HG03354 (cell line): ENCODE measurements at regions not wholly inside any gene's neighbourhood (a gene's known extent, or its start where the extent isn't known, plus 50 kb on each side); places are given as distances from the start of the nearest gene placed in this dataset.

Source experiments
- ATAC-seq: cut with Tn5 transposase; IDR thresholded peaks from one replicate; pipeline ENCODE4 v1.9.1; 2021; ENCODE audit warnings: mild to moderate bottlenecking; ENCODE audit not compliant: unreplicated experiment, poor library complexity, severe bottlenecking

DNA sequence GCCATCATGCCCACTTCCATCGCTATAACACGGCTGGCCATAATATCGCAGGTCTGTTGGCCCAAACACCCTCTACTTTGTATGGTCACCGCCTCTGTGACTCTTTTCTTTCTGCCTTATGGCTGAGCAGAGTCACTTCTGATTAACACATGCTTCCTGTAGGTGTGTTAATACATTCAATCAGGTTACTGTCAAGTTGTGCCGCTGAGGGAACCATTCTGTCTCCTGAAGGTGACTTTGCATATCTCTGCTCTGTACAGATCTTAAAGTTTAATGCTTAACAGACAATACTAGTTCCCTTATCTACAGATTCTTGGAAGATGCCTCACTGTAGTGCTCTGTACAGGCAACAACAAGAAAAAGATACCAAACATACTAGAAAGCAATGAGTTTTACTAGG lies 393.1 kb downstream of the CADM1 start:
- no peak for ATAC-seq

DNA sequence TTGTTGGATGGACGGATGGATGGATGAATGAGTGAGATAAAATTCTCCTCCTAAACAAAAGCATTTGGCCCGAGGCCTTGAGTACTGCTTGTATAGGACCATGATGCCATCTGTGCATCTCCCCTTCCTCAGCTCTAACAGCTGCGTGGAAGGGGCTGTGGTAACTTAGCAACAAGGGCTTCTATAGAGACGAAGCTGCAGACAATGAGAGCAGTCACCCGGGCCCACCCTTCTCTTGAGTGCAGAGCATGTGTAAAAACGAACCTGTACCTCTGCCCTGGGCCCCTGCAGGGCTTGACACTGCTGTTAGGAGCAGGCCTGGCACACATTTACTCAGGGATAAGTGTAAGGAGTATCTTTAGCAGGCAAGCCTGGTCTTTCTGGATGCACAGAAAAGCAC lies 391.5 kb downstream of the CADM1 start:
- no peak for ATAC-seq

DNA sequence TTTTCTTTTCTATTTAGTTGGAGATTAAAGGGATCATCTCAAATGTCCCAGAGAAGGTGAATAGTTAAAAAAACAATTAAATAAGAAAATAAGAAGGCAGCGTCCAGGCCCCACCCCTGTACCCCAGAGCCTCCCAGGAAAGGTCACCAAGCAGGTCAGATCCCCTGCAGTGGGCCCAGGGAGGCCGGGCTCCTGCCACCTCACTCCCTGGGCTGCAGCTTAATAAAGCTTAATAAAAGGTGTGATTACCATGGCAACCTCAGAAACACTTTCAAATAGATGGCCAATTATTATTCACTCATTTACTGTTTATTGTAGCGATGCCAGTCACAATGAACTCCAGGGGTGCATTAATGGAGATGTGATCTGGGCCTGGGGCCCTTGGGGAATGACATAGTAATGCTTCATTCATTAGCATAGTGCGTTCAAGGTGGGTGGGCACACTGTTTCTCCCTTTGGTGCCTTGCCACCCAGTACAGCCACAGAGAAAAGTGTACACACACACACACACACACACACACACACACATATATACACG lies 386.2 kb downstream of the CADM1 start:
- ATAC-seq = no peak

DNA sequence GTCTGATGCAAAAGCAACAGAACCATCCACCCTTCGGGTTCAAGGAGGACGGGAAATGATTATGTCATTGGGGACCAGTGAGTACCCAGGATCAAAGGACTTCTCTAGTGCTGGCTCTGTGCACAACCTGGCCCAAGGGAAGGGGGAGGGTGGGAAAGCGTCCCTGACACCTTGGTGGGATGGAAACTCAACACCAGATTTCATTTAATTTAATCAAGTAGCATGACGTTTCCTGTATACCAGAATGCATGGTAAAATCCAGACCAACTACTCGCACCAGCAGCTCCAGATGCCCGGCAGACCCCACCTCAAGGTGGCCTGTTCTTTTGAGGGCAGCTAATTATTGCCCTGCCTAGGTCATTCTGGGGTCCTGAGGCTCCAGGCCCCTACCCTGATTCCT lies 385.1 kb downstream of the CADM1 start:
- ATAC-seq = no peak
